ENCODE measurements at regions not wholly inside any gene's neighbourhood (a gene's known extent, or its start where the extent isn't known, plus 50 kb on each side); places are given as distances from the start of the nearest gene placed in this dataset.

DNA sequence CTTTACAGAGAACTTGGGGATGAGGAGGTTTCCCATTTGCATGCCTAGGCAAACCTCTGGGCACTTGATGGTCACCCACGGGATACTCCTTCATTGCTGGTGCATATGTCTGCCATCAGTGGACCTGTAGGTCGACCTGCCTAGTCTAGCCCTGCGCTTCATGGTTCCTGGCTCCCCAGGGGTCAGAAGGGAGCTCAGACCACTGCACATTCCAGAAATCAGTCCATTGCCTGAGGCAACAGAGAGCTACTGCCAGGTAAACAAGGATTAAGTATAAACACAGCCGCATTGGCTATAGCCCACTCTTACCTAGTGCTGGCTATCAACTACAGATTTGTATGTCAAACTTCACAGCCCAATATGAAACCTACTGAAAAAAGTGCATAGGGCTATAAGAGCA is 476.4 kb downstream of the SOX5 start:
- H4K8ac ChIP-seq (ENCODE audit: low read depth in 2 of 2, low read length in 2 of 2): no peak overlapping the region
- H3K9me1 ChIP-seq (ENCODE audit: insufficient read depth, low read length): no peaks in the 10 kb centered on the region
- intact Hi-C loops (cut with micrococcal nuclease) (no loop called here), in situ Hi-C loops (cut with MboI; ENCODE audit: low sequenced_read_pairs) (no loop called here), dilution Hi-C loops (cut with HindIII; ENCODE audit: low sequenced_read_pairs, unreplicated experiment) (no loop called here)
- ATAC-seq (ENCODE audit: low read depth) (no peak), DNase-seq (no peak)
- no peak overlapping the region for H3K9ac ChIP-seq (ENCODE audit: low read depth, low read length)
- H3K27me3 ChIP-seq (ENCODE audit: control insufficient read depth, insufficient read depth, low read length): no peaks in the 10 kb centered on the region
- ChIA-PET CTCF (no interaction called here), POLR2A (ENCODE audit: unreplicated experiment) (interaction anchor here (0.6 kb wide), 3 partner anchors 19 to 699 kb away, joined by 3 to 6 read pairs (median 5); no protein-coding TSS in a partner anchor)
- no peak overlapping the region for H3K4me3 ChIP-seq (ENCODE audit: insufficient read depth, low read depth, low read length)
- no peaks in the 10 kb centered on the region for H3K4me1 ChIP-seq (ENCODE audit: control insufficient read depth, insufficient read depth, low read length)
- H3K4me2 ChIP-seq (ENCODE audit: low read depth, low read length): no peak overlapping the region
- no TSS peak for BruUV-seq (replicated peaks)
- no peak overlapping the region for H3K18ac ChIP-seq (ENCODE audit: low read depth, low read length)
- no peak overlapping the region for H2AFZ ChIP-seq (replicated peaks; ENCODE audit: low read length, poor library complexity)
- H3K27ac ChIP-seq (ENCODE audit: insufficient read depth, low read length): no peak overlapping the region
- H3K79me1 ChIP-seq (ENCODE audit: low read depth in 1 of 2, low read length in 2 of 2): no peaks in the 10 kb centered on the region
- no peak overlapping the region for H2BK5ac ChIP-seq (ENCODE audit: low read depth, low read length, poor library complexity, severe bottlenecking)
- H4K20me1 ChIP-seq (ENCODE audit: insufficient read depth, low read length): no peaks in the 10 kb centered on the region
- WGBS, 2 experiments (ENCODE audit: extremely low coverage in 2 of 2, insufficient read length in 1 of 2): 60% methylated on average over 2 of the region's 4 CpGs; no CpG with 5 or more reads in 1 of the 2 experiments
- no peak overlapping the region for H2BK15ac ChIP-seq (ENCODE audit: low read depth, low read length)
- H2AK9ac ChIP-seq (replicated peaks; ENCODE audit: low read depth, low read length, poor library complexity): no peak overlapping the region
- no peak overlapping the region for H3K56ac ChIP-seq (ENCODE audit: extremely low read depth, insufficient read depth, low read length)
- no peak overlapping the region for H3K23ac ChIP-seq (ENCODE audit: low read depth, low read length)
- no peak overlapping the region for H3K14ac ChIP-seq (replicated peaks; ENCODE audit: low read depth, low read length)
- H3K4ac ChIP-seq (ENCODE audit: low read depth, low read length): no peak overlapping the region
- no peak overlapping the region for H2AK5ac ChIP-seq (ENCODE audit: low read depth, low read length)
- H3K9me3 ChIP-seq (ENCODE audit: control insufficient read depth, insufficient read depth, low read length): no peaks in the 10 kb centered on the region
- H3K36me3 ChIP-seq (ENCODE audit: control insufficient read depth, insufficient read depth, low read length): no peaks in the 10 kb centered on the region
- no peak overlapping the region for H4K5ac ChIP-seq (ENCODE audit: low read depth, low read length)
- H4K91ac ChIP-seq (ENCODE audit: insufficient read depth, low read depth, low read length): no peak overlapping the region
- no peak for TF ChIP-seq NFE2L2 (IDR thresholded peaks at IDR 0.05; ENCODE audit: low read depth, low read length)
- TF ChIP-seq USF2 (IDR thresholded peaks at IDR 0.05; ENCODE audit: low read depth, low read length): no peak
- no peak for TF ChIP-seq ELK1 (IDR thresholded peaks at IDR 0.05; ENCODE audit: borderline replicate concordance, low read depth, low read length)
- TF ChIP-seq SMC3 (IDR thresholded peaks at IDR 0.05; ENCODE audit: low read depth, low read length): no peak
- TF ChIP-seq CHD1 (IDR thresholded peaks at IDR 0.05; ENCODE audit: low read depth, low read length): no peak
- no peak for TF ChIP-seq FOS (IDR thresholded peaks at IDR 0.05; ENCODE audit: low read depth, low read length)
- no peak overlapping the region for H2BK20ac ChIP-seq (ENCODE audit: low read depth, low read length)
- no peak overlapping the region for H2BK120ac ChIP-seq (ENCODE audit: low read depth, low read length)
